GM18867 (cell line): ENCODE measurements at regions not wholly inside any gene's neighbourhood (a gene's known extent, or its start where the extent isn't known, plus 50 kb on each side); places are given as distances from the start of the nearest gene placed in this dataset.

ENCODE experiments used
- ATAC-seq: cut with Tn5 transposase; IDR thresholded peaks from one replicate; pipeline ENCODE4 v1.9.1; 2021; ENCODE audit warnings: mild to moderate bottlenecking, moderate library complexity; ENCODE audit not compliant: unreplicated experiment

DNA sequence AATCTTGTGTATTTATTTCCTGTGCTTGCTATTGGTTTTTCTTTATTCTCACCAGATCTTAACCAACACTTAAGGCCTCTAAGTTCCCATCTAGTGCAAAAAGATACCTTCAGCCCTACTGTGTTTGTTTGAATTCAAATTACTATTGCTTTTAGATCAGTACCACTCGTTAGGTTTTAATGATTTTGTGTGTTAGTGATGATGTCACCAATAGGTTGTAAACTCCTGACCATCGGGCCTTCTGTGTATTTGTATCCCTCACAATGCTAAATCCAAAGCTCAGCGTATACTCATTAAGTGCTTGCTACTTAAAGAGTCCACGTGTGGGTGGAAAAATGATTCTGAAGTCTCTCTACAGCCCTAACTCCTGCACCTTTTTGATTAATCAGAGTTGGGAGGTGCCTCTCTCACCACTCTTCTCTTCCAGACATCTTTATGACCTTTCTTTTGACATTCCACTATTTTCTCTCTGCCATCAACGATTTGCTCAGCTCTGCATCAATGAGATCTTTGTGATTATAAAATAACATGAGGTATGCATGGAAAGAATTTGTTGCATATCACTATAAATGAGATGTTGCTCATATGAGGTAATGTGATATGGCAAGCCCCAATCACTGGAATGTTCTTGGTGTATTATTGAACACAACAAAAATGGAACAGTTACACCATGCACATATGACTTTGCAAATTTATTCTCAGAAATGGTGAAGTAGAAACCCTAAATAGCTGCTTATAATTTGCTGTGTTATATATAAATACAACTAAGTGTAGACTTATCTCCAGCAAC lies 55.1 kb upstream of the LAMA2 start:
- no peak for ATAC-seq

DNA sequence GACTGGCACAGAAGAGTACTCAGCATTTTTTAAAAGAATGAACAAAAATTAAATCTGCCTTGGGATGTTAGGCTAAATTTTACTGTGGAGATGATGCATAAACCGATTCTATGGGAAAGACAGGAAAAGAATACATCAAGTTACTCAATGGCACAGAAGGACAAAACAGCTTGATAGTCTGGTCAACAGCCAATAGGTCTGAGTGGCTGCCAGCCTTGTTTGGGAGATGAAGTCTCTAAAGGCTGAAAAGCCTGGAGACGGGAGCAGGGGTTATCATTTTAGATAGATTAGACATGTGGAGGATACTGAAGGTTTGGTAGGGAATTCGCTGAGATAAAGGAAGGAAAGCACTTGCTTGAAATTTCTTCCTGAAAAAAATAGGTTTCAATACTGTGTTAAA lies 56.3 kb upstream of the LAMA2 start:
- ATAC-seq = no peak

DNA sequence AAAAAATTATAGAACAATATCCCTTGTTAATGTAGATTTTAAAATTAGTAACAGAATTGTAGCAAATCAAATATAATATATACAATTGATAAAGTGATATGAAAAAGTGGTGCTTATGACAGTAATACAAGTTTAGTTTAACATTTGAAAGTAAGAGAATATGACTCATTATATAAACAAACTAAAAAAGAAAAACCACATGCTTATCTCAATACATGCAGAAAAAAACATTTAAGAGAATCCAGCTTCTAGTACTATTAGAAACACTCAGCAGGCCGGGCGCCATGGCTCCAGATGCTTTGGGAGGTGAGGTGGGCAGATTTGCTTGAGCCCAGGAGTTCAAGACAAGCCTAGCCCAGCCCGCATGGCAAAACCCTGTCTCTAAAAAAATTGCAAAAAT lies 60.7 kb upstream of the LAMA2 start:
- ATAC-seq = no peak

DNA sequence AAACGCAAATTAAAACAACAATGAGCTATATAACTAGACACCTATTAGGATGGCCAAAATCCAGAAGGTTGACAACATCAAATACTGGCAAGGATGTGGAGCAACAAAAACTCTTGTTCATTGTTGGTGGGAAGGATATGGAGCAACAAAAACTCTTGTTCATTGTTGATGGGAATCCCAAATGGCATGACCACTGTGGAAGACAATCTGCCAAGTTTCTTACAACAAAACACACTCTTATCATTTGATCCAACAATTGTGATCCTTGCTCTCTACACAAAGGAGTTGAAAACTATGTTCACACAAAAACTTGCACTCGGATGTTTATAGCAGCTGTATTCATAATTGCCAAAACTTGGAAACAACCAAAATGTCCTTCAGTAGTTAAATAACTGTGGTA lies 61.8 kb upstream of the LAMA2 start:
- no peak for ATAC-seq

DNA sequence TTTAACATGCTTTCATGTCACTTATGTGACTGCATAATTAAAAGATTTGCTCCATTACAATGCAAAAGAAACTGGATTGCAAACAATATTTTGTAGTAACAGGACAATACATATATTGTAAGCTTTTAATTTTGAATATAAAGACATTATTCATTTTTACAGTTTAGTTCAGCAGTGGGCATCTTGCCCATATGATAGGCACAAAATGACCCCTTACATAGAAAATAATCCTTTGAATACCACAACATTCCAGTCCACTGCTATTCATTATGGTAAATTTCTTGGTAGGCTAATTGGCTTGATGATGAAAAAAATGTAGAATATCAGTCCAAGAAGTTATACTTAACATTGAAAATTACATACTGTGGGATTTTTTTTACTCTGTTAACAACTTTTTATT lies 74.1 kb upstream of the LAMA2 start:
- ATAC-seq = no peak

DNA sequence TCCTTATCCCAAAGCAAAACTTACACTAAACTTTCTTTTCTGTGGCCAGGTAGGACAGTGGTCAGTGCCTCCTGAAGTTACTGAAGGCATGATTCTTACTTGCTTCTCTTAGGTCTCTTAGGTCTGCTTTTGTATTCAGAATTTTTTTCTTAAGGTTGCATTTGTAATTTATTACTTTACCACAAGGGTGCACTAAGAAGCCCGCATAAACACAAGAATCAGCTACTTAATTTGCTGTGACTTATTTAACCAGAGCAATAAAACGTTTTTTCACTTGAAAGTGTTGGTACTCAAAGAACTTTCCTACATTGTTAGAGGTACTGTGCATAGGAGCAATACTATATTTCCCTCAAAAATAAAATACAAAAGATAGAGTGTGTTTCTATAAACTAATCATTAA lies 75.4 kb upstream of the LAMA2 start:
- peak; percentile 55 for ATAC-seq

DNA sequence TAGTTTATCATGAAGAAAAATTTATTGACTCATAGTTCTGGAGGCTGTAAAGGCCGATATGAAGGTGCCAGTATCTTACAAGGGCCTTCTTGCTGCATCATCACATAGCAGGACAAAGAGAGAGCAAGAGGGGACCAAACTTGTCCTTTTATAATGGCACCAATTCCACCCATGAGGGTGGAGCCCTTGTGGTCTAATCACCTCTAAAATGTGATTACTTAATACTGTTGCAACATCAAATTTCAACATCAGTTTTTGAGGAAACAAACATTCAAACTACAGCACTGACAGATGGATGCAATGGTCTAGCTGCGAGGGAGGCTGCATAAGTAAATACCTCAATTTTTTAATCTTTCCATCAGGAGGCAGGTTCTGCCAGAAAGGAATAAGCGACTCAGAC lies 76.7 kb upstream of the LAMA2 start:
- no peak for ATAC-seq

DNA sequence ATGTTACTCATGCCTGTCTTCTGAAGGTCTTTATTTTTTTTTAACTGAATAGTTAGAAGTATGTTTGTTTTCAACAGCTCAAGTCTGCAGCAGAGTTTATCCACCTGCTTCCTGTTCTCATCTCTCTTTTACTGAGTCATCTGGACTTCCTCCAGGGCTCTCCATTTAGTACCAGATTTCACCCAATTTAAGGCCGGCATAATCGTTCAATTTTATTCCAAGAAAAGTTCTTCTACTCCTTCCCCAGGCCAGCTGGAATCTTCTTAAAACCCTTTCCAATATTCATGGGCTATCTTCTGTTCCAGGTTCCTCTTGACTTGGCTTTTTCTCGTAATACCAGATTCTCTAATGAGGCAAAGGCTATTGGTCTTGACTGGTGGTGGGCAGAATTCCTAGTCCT lies 79.0 kb upstream of the LAMA2 start:
- ATAC-seq = no peak

DNA sequence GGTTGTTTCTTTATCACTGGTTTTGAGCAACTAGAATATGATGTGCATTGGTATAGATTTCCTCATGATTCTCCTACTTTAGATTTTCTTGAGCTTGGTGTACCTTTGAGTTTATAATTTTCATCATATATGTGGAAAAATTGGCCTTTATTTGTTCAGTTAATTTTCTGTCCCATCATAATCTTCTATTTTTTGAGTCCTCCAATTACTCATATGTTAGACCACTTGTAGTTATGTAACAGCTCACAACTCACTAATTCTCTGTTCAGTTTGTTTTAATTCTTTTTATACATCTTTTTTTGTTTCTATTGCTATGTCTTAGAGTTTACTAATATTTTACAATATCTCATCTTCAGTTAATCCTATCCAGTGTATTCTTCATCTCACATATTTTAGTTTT lies 81.3 kb upstream of the LAMA2 start:
- no peak for ATAC-seq

DNA sequence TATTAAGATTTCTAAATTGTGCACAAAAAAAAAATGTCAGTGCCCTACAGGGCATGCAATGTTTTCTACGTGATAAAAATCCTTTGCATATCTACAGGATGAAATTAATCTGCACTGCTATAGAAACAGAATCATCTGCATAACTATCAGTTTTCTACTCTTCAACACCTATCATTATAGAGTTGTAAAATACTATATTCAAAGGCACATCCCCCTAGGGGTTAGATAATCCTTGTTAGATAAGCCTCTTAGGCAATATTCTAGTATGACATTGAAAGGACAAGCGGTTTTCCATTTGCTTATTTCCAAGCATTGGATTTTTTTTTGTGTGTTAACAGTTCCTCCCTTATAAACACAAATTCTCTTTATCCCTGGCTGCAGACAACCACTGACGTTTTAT lies 98.7 kb upstream of the LAMA2 start:
- no peak for ATAC-seq

DNA sequence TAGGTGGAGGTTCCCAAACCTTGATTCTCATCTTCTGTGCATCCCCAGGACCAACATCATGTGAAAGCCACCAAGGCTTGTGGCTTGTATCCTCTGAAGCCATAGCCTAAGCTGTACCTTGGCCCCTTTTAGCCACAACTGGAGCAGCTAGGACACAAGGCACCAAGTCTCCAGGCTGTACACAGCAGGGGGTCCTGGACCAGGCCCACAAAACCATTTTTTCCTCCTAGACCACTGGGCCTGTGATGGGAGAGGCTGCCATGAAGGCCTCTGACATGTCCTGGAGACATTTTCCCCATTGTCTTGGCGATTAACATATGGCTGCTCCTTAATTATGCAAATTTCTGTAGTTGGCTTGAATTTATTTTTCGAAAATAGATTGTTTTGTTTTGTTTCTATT lies 114.8 kb upstream of the LAMA2 start:
- no peak for ATAC-seq

DNA sequence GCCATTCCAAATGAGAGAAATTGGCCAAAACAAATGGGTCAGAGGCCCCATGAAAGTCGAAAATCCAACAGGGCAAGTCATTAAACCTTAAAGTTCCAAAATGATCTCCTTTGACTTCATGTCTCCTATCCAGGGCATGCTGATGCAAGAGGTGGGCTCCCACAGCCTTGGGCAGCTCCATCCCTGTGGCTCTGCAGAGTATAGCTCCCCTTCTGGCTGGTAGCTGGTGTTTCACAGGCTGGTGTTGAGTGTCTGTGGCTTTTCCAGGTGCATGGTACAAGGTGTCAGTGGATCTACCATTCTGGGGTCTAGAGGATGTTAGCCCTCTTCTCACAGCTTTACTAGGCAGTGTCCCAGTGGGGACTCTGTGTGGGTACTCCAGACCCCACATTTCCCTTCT lies 115.2 kb upstream of the LAMA2 start:
- ATAC-seq = no peak

DNA sequence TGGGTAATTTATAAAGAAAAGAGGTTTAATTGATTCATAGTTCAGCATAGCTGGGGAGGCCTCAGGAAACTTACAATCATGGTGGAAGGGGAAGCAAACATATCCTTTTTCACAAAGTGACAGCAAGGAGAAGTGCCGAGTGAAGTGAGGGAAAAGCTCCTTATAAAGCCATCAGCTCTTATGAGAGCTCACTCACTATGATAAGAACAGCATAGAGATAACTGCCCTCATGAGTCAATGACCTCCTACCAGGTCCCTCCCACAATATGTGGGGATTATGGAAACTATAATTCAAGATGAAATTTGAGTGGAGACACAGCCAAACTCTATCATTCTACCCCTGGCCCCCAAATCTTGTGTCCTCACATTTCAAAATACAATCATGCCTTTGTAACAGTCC lies 115.8 kb upstream of the LAMA2 start:
- ATAC-seq = no peak

DNA sequence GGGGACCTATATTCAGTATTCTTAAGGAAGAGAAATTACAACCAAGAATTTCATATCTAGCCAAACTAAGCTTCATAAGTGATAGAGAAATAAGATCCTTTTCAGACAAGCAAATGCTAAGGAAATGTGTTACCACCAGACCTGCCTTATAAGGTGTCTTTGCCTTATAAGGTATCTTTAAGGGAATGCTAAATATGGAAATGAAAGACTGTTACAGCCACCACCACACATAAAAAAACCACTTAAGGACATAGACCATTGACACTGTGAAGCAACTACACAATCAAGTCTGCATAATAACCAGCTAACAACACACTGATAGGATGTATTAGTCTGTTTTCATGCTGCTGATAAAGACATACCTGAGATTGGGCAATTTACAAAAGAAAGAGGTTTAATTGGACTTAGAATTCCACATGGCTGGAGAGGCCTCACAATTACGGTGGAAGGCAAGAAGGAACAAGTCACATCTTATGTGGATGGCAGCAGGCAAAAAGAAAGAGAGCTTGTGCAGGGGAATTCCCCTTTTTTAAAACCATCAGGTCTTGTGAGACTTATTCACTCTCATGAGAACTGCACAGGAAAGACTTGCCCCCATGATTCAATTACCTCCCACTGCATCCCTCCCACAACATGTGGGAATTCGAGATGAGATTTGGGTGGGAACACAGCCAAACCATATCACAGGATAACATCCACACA lies 119.2 kb upstream of the LAMA2 start:
- no peak for ATAC-seq

DNA sequence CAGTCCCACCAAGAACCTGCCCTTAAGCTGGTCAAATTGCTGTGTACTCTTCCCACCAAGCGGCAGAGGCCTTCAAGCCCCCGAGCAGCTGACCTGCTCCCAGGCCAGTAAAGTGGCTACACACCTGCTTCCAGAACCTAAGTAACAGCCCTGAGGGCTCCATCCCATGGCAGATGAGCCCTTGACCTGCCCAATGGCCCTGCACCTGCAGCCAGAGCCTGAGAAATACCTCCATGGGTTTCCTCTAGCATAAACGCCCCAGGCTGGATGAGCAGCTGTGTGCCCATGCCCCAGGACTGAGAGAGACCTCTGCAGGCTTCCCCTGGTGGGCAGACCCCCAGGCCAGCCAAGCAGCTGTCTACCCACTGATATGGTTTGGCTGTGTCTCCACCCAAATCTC lies 123.0 kb upstream of the LAMA2 start:
- ATAC-seq = no peak

DNA sequence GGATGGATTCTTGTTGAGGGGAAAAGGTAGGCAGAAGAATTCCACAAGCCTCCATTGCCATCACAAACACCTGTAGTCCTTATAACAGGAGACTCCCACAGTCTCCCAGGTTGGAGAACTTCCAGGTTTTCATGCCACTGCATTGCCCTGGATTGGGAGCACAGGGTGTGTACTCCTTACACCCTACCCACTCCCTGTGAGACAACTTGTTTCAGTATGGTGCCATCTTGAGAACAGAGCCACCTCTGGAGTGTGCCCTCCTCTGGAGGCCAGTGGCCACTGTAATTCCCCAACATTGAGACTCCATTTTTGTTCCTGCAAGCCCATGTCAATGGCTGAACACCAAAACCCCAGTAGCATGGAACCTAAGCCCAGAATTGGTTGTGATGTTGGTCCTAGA lies 123.5 kb upstream of the LAMA2 start:
- no peak for ATAC-seq

DNA sequence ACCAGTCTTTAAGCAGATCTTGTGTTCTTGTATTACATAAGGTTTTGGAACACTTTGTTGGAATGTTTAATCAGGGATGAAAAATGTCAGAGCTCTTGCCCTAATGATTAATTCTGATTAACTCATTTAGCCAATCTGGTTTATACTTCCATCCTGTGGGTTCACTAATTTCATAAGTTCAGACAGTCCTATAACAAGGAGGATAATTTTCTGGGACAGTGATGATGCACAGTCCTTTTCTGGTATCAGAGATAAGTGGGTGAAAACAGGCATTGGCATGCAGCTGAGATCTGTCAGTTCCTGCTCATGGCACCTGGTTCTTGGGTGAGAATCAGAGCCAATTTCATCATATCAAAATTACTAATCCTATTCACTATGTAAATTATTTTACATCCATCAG lies 125.0 kb upstream of the LAMA2 start:
- no peak for ATAC-seq

DNA sequence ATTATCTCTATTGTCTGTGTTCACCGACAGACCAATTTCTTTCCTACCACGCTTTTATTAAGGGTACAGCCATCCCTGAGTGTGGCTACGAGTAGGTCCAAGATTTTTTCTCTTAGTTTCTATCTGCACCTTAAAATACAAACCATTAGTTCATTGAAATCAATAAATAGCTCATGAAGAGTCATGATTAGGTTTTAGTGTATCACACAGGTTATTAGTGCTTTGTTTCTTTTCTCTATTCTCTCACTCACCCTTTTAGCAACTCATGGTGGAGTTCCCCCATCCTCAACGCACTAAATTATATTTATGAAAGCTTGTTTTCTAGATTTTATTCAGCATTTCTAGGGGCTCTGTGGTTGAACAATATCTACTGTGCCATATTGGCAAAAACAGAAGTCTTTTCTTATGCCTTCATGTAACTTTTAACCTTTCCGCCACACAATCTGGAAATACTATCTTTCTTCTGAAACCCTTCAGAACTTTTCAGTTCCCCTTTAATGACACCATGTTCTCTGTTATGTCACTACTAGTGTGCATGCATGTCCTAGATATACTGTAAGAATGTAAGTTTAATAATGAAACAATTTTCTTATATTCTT lies 128.2 kb upstream of the LAMA2 start:
- ATAC-seq = peak; percentile 98

DNA sequence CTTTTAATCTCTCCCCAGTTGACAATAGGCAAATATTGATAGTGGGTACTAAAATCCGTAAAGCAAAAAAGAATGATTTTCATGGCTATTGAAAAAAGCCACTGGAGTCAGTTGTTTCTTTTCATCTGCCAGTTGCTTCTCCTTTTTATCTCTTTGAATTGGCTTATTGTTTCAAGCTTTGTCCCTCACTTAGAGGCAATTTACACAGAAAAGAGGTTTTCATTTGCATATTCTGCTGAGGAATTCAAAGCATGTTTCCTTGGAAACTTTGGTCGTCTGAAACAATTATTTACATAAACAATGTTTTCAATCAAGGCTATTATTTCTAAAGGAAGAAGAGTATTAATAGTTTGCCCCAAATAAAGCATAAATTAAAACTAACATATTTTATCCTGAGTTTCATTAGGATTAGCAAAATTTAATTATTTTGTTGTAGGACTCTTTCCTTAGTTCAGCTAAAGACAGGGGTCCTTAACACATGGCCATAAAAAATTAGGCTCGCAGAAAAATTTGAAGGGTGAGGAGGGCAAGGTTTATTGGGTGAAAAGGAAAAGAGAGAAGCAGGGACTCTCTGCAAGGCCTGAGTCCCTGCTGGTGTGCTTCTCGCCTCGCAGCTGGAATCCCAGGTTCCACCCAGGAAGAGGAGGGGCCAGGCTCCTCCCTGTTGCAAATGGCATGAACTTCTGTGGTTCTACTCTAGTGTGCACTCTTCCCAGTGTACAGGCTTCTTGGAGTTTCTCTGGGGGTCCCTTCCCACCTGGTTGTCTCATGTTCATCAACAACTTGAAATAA lies 138.8 kb upstream of the LAMA2 start:
- no peak for ATAC-seq

DNA sequence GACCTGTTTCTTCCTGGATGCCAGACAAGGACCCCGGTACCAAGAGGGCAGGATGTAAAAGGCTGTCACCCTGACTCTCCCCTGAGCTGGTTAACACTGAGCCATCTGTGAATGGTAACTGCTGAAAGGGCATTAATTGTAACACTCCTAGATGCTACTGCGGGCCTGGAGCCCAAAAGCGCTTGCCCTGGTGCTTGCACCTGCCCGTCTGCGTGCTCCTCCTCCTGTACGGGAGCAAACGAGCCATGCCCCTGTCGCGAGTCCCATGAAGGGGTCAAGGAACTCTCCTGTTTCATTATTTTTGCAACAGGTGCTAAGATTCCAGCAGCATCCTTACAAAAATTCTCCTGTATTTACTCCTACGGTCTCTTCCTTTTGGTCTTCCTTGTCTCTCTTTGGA lies 140.0 kb upstream of the LAMA2 start:
- ATAC-seq = no peak

DNA sequence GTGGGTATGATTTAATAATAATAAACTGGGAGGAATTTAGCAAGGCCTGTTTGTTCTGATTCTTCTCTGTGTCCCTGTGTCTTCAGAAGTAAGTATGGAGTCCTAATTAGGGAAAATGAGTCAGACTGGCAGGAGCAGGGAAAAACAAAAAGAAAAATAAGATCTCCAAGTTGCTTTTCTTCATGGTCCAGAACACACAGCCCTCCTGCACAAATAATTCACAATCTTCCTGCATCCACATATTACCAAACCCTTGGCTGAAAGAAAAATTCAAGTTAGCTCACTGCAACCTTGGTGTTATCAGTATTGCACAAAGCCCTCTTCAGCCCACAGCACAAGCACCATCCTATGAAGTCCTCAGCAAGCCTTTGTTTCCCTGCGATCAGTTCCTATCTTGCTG lies 142.0 kb upstream of the LAMA2 start:
- no peak for ATAC-seq

DNA sequence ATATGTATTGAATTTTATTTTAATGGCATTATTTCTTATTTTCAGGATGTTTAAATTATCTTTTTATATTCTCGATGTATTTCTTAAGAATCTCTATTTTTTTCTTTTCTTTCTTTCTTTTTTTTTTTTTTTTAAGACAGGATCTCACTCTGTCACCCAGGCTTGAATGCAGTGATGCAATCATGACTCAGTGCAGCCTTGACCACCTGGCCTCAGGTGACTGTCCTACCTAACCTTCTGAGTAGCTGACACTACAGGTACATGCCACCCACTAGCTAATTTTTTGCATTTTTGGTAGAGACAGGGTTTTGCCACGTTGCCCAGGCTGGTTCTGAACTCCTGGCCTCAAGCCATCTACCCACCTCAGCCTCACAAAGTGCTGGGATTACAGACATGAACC lies 143.8 kb upstream of the LAMA2 start:
- ATAC-seq = no peak
